A673 (cell line): ENCODE measurements at regions not wholly inside any gene's neighbourhood (a gene's known extent, or its start where the extent isn't known, plus 50 kb on each side); places are given as distances from the start of the nearest gene placed in this dataset.

ENCODE experiments used
- BruUV-seq: library from RNA; stranded (reverse); fragments of 400-500 nt; replicated peaks from 2 replicates; lab custom pipeline; 2021; lab: Mats Ljungman, UMichigan
- CTCF ChIA-PET: fragments of 300-600 bp; sonication (Branson Sonifier 250); formaldehyde crosslinking; loops from one replicate; lab custom pipeline; 2022; ENCODE audit warnings: antibody characterized with exemption; lab: Charles Lee
- POLR2A ChIA-PET: fragments of 300-600 bp; sonication (Branson Sonifier 250); formaldehyde crosslinking; loops from one replicate; lab custom pipeline; 2022; ENCODE audit warnings: antibody characterized with exemption; ENCODE audit not compliant: low non-redundant PET; lab: Charles Lee
- DNase-seq: peaks from one replicate; pipeline ENCODE4 v3.0.0-alpha.2; 2015; ENCODE audit warnings: low spot score
- H3K27ac ChIP-seq: fragments of 200-600 bp; sonication (generic); 2 replicates; pipeline ENCODE4 v1.5.1; 2016; ENCODE audit warnings: mixed run types, low read depth, mild to moderate bottlenecking, mixed read lengths, antibody characterized with exemption, low read length; ENCODE audit not compliant: poor library complexity, severe bottlenecking
- H3K27me3 ChIP-seq: fragments of 200-600 bp; sonication (generic); replicated peaks from 2 replicates; pipeline ENCODE4 v1.6.1; 2017; ENCODE audit warnings: mixed run types, low read depth, mild to moderate bottlenecking, mixed read lengths, antibody characterized with exemption, low read length; ENCODE audit not compliant: insufficient read depth, poor library complexity
- H3K36me3 ChIP-seq: fragments of 200-600 bp; sonication (generic); 2 replicates; pipeline ENCODE4 v1.6.1; 2016; ENCODE audit warnings: mixed run types, mild to moderate bottlenecking, mixed read lengths, antibody characterized with exemption, low read length; ENCODE audit not compliant: insufficient read depth, poor library complexity, severe bottlenecking
- H3K4me1 ChIP-seq: fragments of 200-600 bp; sonication (generic); 2 replicates; pipeline ENCODE4 v1.6.1; 2017; ENCODE audit warnings: mixed run types, mild to moderate bottlenecking, mixed read lengths, antibody characterized with exemption, low read length; ENCODE audit not compliant: insufficient read depth, poor library complexity, severe bottlenecking
- H3K4me3 ChIP-seq: fragments of 200-600 bp; sonication (generic); 2 replicates; pipeline ENCODE4 v1.5.1; 2016; ENCODE audit warnings: low read depth, mixed run types, mild to moderate bottlenecking, mixed read lengths, low read length; ENCODE audit not compliant: poor library complexity, severe bottlenecking
- H3K9me3 ChIP-seq: fragments of 200-600 bp; sonication (generic); 2 replicates; pipeline ENCODE4 v1.6.1; 2016; ENCODE audit warnings: mixed run types, low read depth, mild to moderate bottlenecking, mixed read lengths, antibody characterized with exemption, low read length; ENCODE audit not compliant: poor library complexity, severe bottlenecking
- CTCF ChIP-seq: fragments of 300-800, 200-600 bp; sonication (generic); conservative IDR thresholded peaks from 2 replicates; pipeline ENCODE4 v1.5.1; 2017; ENCODE audit warnings: low read depth, mild to moderate bottlenecking, antibody characterized with exemption, low read length, moderate library complexity, mixed read lengths
- EZH2 ChIP-seq: fragments of 200-600 bp; sonication (generic); IDR thresholded peaks from 2 replicates; pipeline ENCODE4 v1.6.1; 2017; ENCODE audit warnings: borderline replicate concordance, low read depth, mild to moderate bottlenecking, mixed read lengths, antibody characterized with exemption, low read length; ENCODE audit not compliant: poor library complexity, severe bottlenecking
- intact Hi-C: fragments of 100-400 bp; cut with micrococcal nuclease; formaldehyde crosslinking; loops from one replicate; pipeline ENCODE4 v1.10.0; 2022; ENCODE audit not compliant: unreplicated experiment

GRCh38 chr15:59739557-59740186 is 50.6 kb upstream of the BNIP2 start:
- Histone ChIP-seq H3K4me3 (no peak overlapping the region), H3K27ac (no peak overlapping the region), H3K9me3 (peaks cover 9% of the 10 kb centered on the region), H3K4me1 (no peaks in the 10 kb centered on the region), H3K36me3 (no peaks in the 10 kb centered on the region), H3K27me3 (peaks cover 4% of the 10 kb centered on the region)
- DNase-seq, result no peak
- TF ChIP-seq EZH2 (no peak), CTCF (no peak)
- intact Hi-C loops, result no loop called here
- ChIA-PET POLR2A (no interaction called here), CTCF (no interaction called here)
- BruUV-seq, result no TSS peak
